ENCODE measurements at regions not wholly inside any gene's neighbourhood (a gene's known extent, or its start where the extent isn't known, plus 50 kb on each side); places are given as distances from the start of the nearest gene placed in this dataset.

GRCh38 chr10:78763234-78763633, 305.5 kb upstream of the ZMIZ1 start:
- TF ChIP-seq CTCF (IDR thresholded peaks at IDR 0.05 in 4 of 5, conservative IDR thresholded peaks at IDR 0.05 in 1 of 5) (no peak), POLR2A (IDR thresholded peaks at IDR 0.05) (no peak)

Data from gastrocnemius medialis (tissue), 4 donors.